DOHH2 (cell line): ENCODE measurements at regions not wholly inside any gene's neighbourhood (a gene's known extent, or its start where the extent isn't known, plus 50 kb on each side); places are given as distances from the start of the nearest gene placed in this dataset.

ENCODE experiments used
- H3F3A ChIP-seq: fragments of 200-600 bp; sonication (generic), shearing (Covaris generic); 2 replicates; pipeline ENCODE4 v1.6.0; 2016; ENCODE audit warnings: antibody characterized with exemption, mild to moderate bottlenecking; ENCODE audit not compliant: control insufficient read depth, insufficient read depth
- H3K27ac ChIP-seq: fragments of 200-600 bp; sonication (generic); 2 replicates; pipeline ENCODE4 v1.5.1; 2014; ENCODE audit warnings: low read depth, mild to moderate bottlenecking, low read length, moderate library complexity
- H3K27me3 ChIP-seq: fragments of 200-600 bp; sonication (generic); 2 replicates; pipeline ENCODE4 v1.6.1; 2014; ENCODE audit warnings: mild to moderate bottlenecking, low read length, mixed read lengths; ENCODE audit not compliant: control insufficient read depth
- H3K36me3 ChIP-seq: fragments of 200-600 bp; sonication (generic); 2 replicates; pipeline ENCODE4 v1.6.1; 2014; ENCODE audit warnings: mild to moderate bottlenecking, low read length, moderate library complexity, mixed read lengths; ENCODE audit not compliant: control insufficient read depth
- H3K4me1 ChIP-seq: fragments of 200-600 bp; sonication (generic); 2 replicates; pipeline ENCODE4 v1.6.1; 2014; ENCODE audit warnings: mild to moderate bottlenecking, low read length, mixed read lengths; ENCODE audit not compliant: control insufficient read depth
- H3K4me2 ChIP-seq: fragments of 200-600 bp; sonication (generic); 2 replicates; pipeline ENCODE4 v1.6.0; 2014; ENCODE audit warnings: mild to moderate bottlenecking, low read length, moderate library complexity
- H3K4me3 ChIP-seq: fragments of 200-600 bp; sonication (generic); 2 replicates; pipeline ENCODE4 v1.5.1; 2014; ENCODE audit warnings: mild to moderate bottlenecking, low read length, mixed read lengths
- H3K79me2 ChIP-seq: fragments of 200-600 bp; sonication (generic); 2 replicates; pipeline ENCODE4 v1.6.1; 2014; ENCODE audit warnings: mild to moderate bottlenecking, low read length, mixed read lengths; ENCODE audit not compliant: control insufficient read depth
- H3K9me2 ChIP-seq: fragments of 200-600 bp; sonication (generic); replicated peaks from 2 replicates; pipeline ENCODE4 v1.6.1; 2014; ENCODE audit warnings: mild to moderate bottlenecking, low read length, mixed read lengths; ENCODE audit not compliant: control insufficient read depth
- H3K9me3 ChIP-seq: fragments of 200-600 bp; sonication (generic); 2 replicates; pipeline ENCODE4 v1.6.1; 2014; ENCODE audit warnings: antibody characterized with exemption, low read length, mixed read lengths; ENCODE audit not compliant: control insufficient read depth, insufficient read depth
- H4K20me1 ChIP-seq: fragments of 200-600 bp; sonication (generic); 2 replicates; pipeline ENCODE4 v1.6.0; 2014; ENCODE audit warnings: low read depth, mild to moderate bottlenecking, antibody characterized with exemption, low read length, moderate library complexity; ENCODE audit not compliant: control insufficient read depth, insufficient read depth
- CTCF ChIP-seq: fragments of 200-600 bp; sonication (generic); IDR thresholded peaks from one replicate; pipeline ENCODE4 v1.5.1; 2014; ENCODE audit warnings: antibody characterized with exemption, mild to moderate bottlenecking, low read depth, low read length; ENCODE audit not compliant: poor library complexity, severe bottlenecking
- EZH2phosphoT487 ChIP-seq: fragments of 200-600 bp; sonication (generic); IDR thresholded peaks from 2 replicates; pipeline ENCODE4 v1.6.1; 2017; ENCODE audit warnings: borderline replicate concordance, mild to moderate bottlenecking, antibody characterized with exemption, low read length, moderate library complexity, mixed read lengths

- peaks cover 10% of the 10 kb centered on the region for H3K36me3 ChIP-seq
- TF ChIP-seq EZH2phosphoT487: no peak
- H3F3A ChIP-seq: no peaks in the 10 kb centered on the region
- H3K27ac ChIP-seq: no peak overlapping the region
- no peak overlapping the region for H3K4me3 ChIP-seq
- peaks cover 10% of the 10 kb centered on the region for H3K79me2 ChIP-seq
- H3K4me1 ChIP-seq: peaks cover 39% of the 10 kb centered on the region
- no peaks in the 10 kb centered on the region for H4K20me1 ChIP-seq
- no peaks in the 10 kb centered on the region for H3K9me2 ChIP-seq
- no peaks in the 10 kb centered on the region for H3K9me3 ChIP-seq
- no peaks in the 10 kb centered on the region for H3K27me3 ChIP-seq
- H3K4me2 ChIP-seq: no peak overlapping the region
Measured at GRCh38 chr13:74024856-74025255, 109.3 kb downstream of the KLF12 start.

- no peak overlapping the region for H3K4me3 ChIP-seq
- no peaks in the 10 kb centered on the region for H4K20me1 ChIP-seq
- H3K4me1 ChIP-seq: peaks cover 39% of the 10 kb centered on the region
- H3K9me2 ChIP-seq: no peaks in the 10 kb centered on the region
- peaks cover 7% of the 10 kb centered on the region for H3K79me2 ChIP-seq
- no peaks in the 10 kb centered on the region for H3K27me3 ChIP-seq
- no peaks in the 10 kb centered on the region for H3F3A ChIP-seq
- TF ChIP-seq CTCF (no peak), EZH2phosphoT487 (no peak)
- H3K4me2 ChIP-seq: no peak overlapping the region
- no peaks in the 10 kb centered on the region for H3K9me3 ChIP-seq
- peaks cover 10% of the 10 kb centered on the region for H3K36me3 ChIP-seq
- H3K27ac ChIP-seq: no peak overlapping the region
Measured at GRCh38 chr13:74024314-74024713, 109.9 kb downstream of the KLF12 start.

- no peak overlapping the region for H3K4me2 ChIP-seq
- H3K27me3 ChIP-seq: no peaks in the 10 kb centered on the region
- H3K36me3 ChIP-seq: peaks cover 10% of the 10 kb centered on the region
- TF ChIP-seq EZH2phosphoT487: no peak
- no peak for TF ChIP-seq CTCF
- no peaks in the 10 kb centered on the region for H3K9me3 ChIP-seq
- peaks cover 7% of the 10 kb centered on the region for H3K79me2 ChIP-seq
- H3K9me2 ChIP-seq: no peaks in the 10 kb centered on the region
- no peaks in the 10 kb centered on the region for H4K20me1 ChIP-seq
- no peaks in the 10 kb centered on the region for H3F3A ChIP-seq
- H3K4me1 ChIP-seq: peaks cover 36% of the 10 kb centered on the region
- H3K27ac ChIP-seq: no peak overlapping the region
- no peak overlapping the region for H3K4me3 ChIP-seq
Measured at GRCh38 chr13:74023484-74023883, 110.7 kb downstream of the KLF12 start.

- Histone ChIP-seq H3K27ac (no peak overlapping the region), H3K4me1 (peaks cover 18% of the 10 kb centered on the region), H3K9me3 (no peaks in the 10 kb centered on the region), H3K27me3 (no peaks in the 10 kb centered on the region), H3F3A (no peaks in the 10 kb centered on the region), H3K4me2 (no peak overlapping the region), H4K20me1 (no peaks in the 10 kb centered on the region), H3K9me2 (no peaks in the 10 kb centered on the region), H3K79me2 (no peaks in the 10 kb centered on the region), H3K36me3 (peaks cover 10% of the 10 kb centered on the region), H3K4me3 (no peak overlapping the region)
- TF ChIP-seq EZH2phosphoT487 (no peak), CTCF (no peak)
Measured at GRCh38 chr13:74021505-74021904, 112.7 kb downstream of the KLF12 start.
